ENCODE measurements at regions not wholly inside any gene's neighbourhood (a gene's known extent, or its start where the extent isn't known, plus 50 kb on each side); places are given as distances from the start of the nearest gene placed in this dataset.

- no peak overlapping the region for H3K27ac ChIP-seq
- TF ChIP-seq CTCF (conservative IDR thresholded peaks at IDR 0.05): no peak
Measured at GRCh38 chr6:164108869-164109769, 694.6 kb downstream of the QKI start.

GRCh38 chr6:164108092-164108491, 693.6 kb downstream of the QKI start:
- TF ChIP-seq CTCF (conservative IDR thresholded peaks at IDR 0.05): no peak
- H3K27ac ChIP-seq: no peak overlapping the region

GRCh38 chr6:164107297-164107995, 692.9 kb downstream of the QKI start:
- TF ChIP-seq CTCF (conservative IDR thresholded peaks at IDR 0.05): no peak

GRCh38 chr6:164106345-164106769, 691.8 kb downstream of the QKI start:
- 0 out of 2 replicates have a peak, but pooled peaks have one; percentile 18 for TF ChIP-seq CTCF (conservative IDR thresholded peaks at IDR 0.05)

More at GRCh38 chr6:164107297-164107995, 692.9 kb downstream of the QKI start:
- no peak overlapping the region for H3K27ac ChIP-seq

GRCh38 chr6:164105705-164106104, 691.2 kb downstream of the QKI start:
- H3K27ac ChIP-seq: no peak overlapping the region
- TF ChIP-seq CTCF (conservative IDR thresholded peaks at IDR 0.05): no peak

More at GRCh38 chr6:164106345-164106769, 691.8 kb downstream of the QKI start:
- H3K27ac ChIP-seq: no peak overlapping the region

- TF ChIP-seq CTCF (conservative IDR thresholded peaks at IDR 0.05): no peak
- H3K27ac ChIP-seq: no peak overlapping the region
Measured at GRCh38 chr6:164104432-164104831, 689.9 kb downstream of the QKI start.

GRCh38 chr6:164102693-164103092, 688.2 kb downstream of the QKI start:
- no peak for TF ChIP-seq CTCF (conservative IDR thresholded peaks at IDR 0.05)
- no peak overlapping the region for H3K27ac ChIP-seq
